ENCODE measurements at regions not wholly inside any gene's neighbourhood (a gene's known extent, or its start where the extent isn't known, plus 50 kb on each side); places are given as distances from the start of the nearest gene placed in this dataset.

- TF ChIP-seq GABPA (IDR thresholded peaks at IDR 0.05 in 1 of 2, conservative IDR thresholded peaks at IDR 0.05 in 1 of 2): no peak
- TF ChIP-seq TAF1 (conservative IDR thresholded peaks at IDR 0.05): no peak
- TF ChIP-seq HNF4G (IDR thresholded peaks at IDR 0.05): no peak
- no peak for TF ChIP-seq NR2F2 (IDR thresholded peaks at IDR 0.05)
- DNase-seq (ENCODE audit: low spot score): no peak
- Histone ChIP-seq H3K4me3 (ENCODE audit: low read depth in 1 of 3, low read length in 3 of 3) (no peak overlapping the region), H3K27me3 (ENCODE audit: control insufficient read depth in 4 of 4, insufficient read depth in 4 of 4, low read length in 3 of 4) (no peaks in the 10 kb centered on the region), H3K9me3 (ENCODE audit: control insufficient read depth in 4 of 4, low read length in 3 of 4) (no peaks in the 10 kb centered on the region), H3K27ac (ENCODE audit: low read depth in 1 of 2, low read length in 2 of 2) (no peak overlapping the region), H3K4me1 (ENCODE audit: control insufficient read depth in 4 of 4, insufficient read depth in 4 of 4, low read length in 3 of 4) (no peaks in the 10 kb centered on the region), H3K36me3 (ENCODE audit: control insufficient read depth in 4 of 4, insufficient read depth in 3 of 4, low read depth in 1 of 4, low read length in 3 of 4) (no peaks in the 10 kb centered on the region), H3K9ac (ENCODE audit: low read depth in 1 of 2, low read length in 2 of 2) (no peak overlapping the region)
- 72% methylated on average over 2 of the region's 2 CpGs for WGBS
These were observed 291.6 kb upstream of the SEMA3C start for GRCh38 chr7:81210137-81211064.

- Histone ChIP-seq H3K9me3 (ENCODE audit: control insufficient read depth in 4 of 4, low read length in 3 of 4) (no peaks in the 10 kb centered on the region), H3K36me3 (ENCODE audit: control insufficient read depth in 4 of 4, insufficient read depth in 3 of 4, low read depth in 1 of 4, low read length in 3 of 4) (no peaks in the 10 kb centered on the region), H3K27ac (ENCODE audit: low read depth in 1 of 2, low read length in 2 of 2) (no peak overlapping the region), H3K27me3 (ENCODE audit: control insufficient read depth in 4 of 4, insufficient read depth in 4 of 4, low read length in 3 of 4) (no peaks in the 10 kb centered on the region), H3K4me3 (ENCODE audit: low read depth in 1 of 3, low read length in 3 of 3) (no peak overlapping the region), H3K4me1 (ENCODE audit: control insufficient read depth in 4 of 4, insufficient read depth in 4 of 4, low read length in 3 of 4) (no peaks in the 10 kb centered on the region), H3K9ac (ENCODE audit: low read depth in 1 of 2, low read length in 2 of 2) (no peak overlapping the region)
- WGBS: 73% methylated on average over 2 of the region's 2 CpGs
- DNase-seq (ENCODE audit: low spot score): no peak
- no peak for TF ChIP-seq EGR1 (IDR thresholded peaks at IDR 0.05; ENCODE audit: low read depth in 2 of 2)
- no peak for TF ChIP-seq ATF3 (IDR thresholded peaks at IDR 0.05)
- TF ChIP-seq, protein P1, sequence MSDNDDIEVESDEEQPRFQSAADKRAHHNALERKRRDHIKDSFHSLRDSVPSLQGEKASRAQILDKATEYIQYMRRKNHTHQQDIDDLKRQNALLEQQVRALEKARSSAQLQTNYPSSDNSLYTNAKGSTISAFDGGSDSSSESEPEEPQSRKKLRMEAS (IDR thresholded peaks at IDR 0.05): no peak
- TF ChIP-seq FOXA1 (IDR thresholded peaks at IDR 0.05): no peak
- TF ChIP-seq ZBTB33 (IDR thresholded peaks at IDR 0.05): no peak
- TF ChIP-seq YY1 (IDR thresholded peaks at IDR 0.05): no peak
- TF ChIP-seq CTCF (IDR thresholded peaks at IDR 0.05; ENCODE audit: low read depth, low read length, missing input control): no peak
- TF ChIP-seq JUND (IDR thresholded peaks at IDR 0.05): no peak
- TF ChIP-seq RXRA (IDR thresholded peaks at IDR 0.05): no peak
- no peak for TF ChIP-seq GABPA (IDR thresholded peaks at IDR 0.05 in 1 of 2, conservative IDR thresholded peaks at IDR 0.05 in 1 of 2)
- no peak for TF ChIP-seq RAD21 (IDR thresholded peaks at IDR 0.05)
- TF ChIP-seq FOXA2 (IDR thresholded peaks at IDR 0.05): no peak
- TF ChIP-seq NR2F2 (IDR thresholded peaks at IDR 0.05): no peak
- no peak for TF ChIP-seq HNF4G (IDR thresholded peaks at IDR 0.05)
- TF ChIP-seq TAF1 (conservative IDR thresholded peaks at IDR 0.05): no peak
These were observed 290.2 kb upstream of the SEMA3C start for GRCh38 chr7:81209059-81209458.
